C4-2B (cell line): ENCODE measurements at regions not wholly inside any gene's neighbourhood (a gene's known extent, or its start where the extent isn't known, plus 50 kb on each side); places are given as distances from the start of the nearest gene placed in this dataset.

ENCODE experiments used
- ZFX ChIP-seq: fragments of 450-650 bp; IDR thresholded peaks from 2 replicates; pipeline ENCODE4 v1.6.1; 2017
- TF ChIP-seq, protein P1 (sequence below): fragments of 450-650 bp; conservative IDR thresholded peaks from 2 replicates; pipeline ENCODE4 v1.5.1; 2017; ENCODE audit warnings: mild to moderate bottlenecking

DNA sequence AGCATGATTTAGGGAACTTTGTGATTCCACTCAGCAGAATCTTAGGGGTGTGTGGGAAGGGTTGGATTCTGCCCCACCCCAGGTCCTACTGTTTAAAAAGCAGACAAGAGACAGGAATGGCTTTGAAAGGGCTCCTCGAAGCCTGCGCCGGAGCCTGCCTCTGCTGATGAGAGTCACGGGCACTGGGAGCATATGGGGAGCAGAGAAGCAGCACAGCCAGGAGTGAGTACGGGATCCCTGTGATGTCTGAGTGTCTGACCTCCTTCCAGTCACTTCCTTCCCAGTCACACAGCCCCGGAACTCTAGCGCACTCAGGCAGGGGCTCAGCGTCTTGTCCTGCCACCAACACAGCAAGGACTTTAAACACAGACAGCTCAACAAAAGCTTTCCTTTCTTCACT, 514.9 kb upstream of the DPP6 start:
- TF ChIP-seq, protein P1, sequence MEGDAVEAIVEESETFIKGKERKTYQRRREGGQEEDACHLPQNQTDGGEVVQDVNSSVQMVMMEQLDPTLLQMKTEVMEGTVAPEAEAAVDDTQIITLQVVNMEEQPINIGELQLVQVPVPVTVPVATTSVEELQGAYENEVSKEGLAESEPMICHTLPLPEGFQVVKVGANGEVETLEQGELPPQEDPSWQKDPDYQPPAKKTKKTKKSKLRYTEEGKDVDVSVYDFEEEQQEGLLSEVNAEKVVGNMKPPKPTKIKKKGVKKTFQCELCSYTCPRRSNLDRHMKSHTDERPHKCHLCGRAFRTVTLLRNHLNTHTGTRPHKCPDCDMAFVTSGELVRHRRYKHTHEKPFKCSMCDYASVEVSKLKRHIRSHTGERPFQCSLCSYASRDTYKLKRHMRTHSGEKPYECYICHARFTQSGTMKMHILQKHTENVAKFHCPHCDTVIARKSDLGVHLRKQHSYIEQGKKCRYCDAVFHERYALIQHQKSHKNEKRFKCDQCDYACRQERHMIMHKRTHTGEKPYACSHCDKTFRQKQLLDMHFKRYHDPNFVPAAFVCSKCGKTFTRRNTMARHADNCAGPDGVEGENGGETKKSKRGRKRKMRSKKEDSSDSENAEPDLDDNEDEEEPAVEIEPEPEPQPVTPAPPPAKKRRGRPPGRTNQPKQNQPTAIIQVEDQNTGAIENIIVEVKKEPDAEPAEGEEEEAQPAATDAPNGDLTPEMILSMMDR = no peak
- TF ChIP-seq ZFX = no peak
